ENCODE measurements at regions not wholly inside any gene's neighbourhood (a gene's known extent, or its start where the extent isn't known, plus 50 kb on each side); places are given as distances from the start of the nearest gene placed in this dataset.

DNA sequence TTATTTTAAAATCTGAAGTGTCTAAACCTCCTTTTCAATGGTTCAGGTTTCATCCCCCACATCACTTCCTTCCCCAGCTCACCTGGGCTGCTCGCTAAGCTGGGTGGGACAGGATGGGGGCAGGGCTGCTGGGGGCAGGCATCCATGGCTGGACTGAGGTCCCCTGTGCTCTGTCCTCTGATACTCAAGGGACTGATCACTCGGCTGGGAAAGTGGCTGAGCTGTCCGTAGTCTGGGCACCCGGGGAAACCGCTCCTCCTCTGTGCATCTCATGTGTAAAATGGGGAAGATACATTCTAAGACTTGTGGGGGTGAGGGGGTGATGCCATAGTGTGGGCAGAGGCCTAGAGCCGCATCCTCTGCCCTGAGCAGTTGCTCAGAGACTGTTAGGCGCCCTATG, 411.2 kb downstream of the MATN1 start:
- TF ChIP-seq, protein P1, sequence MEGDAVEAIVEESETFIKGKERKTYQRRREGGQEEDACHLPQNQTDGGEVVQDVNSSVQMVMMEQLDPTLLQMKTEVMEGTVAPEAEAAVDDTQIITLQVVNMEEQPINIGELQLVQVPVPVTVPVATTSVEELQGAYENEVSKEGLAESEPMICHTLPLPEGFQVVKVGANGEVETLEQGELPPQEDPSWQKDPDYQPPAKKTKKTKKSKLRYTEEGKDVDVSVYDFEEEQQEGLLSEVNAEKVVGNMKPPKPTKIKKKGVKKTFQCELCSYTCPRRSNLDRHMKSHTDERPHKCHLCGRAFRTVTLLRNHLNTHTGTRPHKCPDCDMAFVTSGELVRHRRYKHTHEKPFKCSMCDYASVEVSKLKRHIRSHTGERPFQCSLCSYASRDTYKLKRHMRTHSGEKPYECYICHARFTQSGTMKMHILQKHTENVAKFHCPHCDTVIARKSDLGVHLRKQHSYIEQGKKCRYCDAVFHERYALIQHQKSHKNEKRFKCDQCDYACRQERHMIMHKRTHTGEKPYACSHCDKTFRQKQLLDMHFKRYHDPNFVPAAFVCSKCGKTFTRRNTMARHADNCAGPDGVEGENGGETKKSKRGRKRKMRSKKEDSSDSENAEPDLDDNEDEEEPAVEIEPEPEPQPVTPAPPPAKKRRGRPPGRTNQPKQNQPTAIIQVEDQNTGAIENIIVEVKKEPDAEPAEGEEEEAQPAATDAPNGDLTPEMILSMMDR (IDR thresholded peaks at IDR 0.05), result no peak
- TF ChIP-seq POLR2A (IDR thresholded peaks at IDR 0.05) (no peak), EP300 (IDR thresholded peaks at IDR 0.05) (no peak)

Data from upper lobe of left lung (tissue), 4 donors.